Lower leg skin (tissue), 3 donors: ENCODE measurements at regions not wholly inside any gene's neighbourhood (a gene's known extent, or its start where the extent isn't known, plus 50 kb on each side); places are given as distances from the start of the nearest gene placed in this dataset.

Source experiments
- CTCF ChIP-seq, 3 donors: fragments of 450-650 bp; IDR thresholded peaks; one replicate each; pipeline ENCODE4 v1.5.1; 2016; ENCODE audit warnings: antibody characterized with exemption in 3 of 3, mild to moderate bottlenecking in 3 of 3, moderate library complexity in 2 of 3
- POLR2A ChIP-seq, 2 donors: fragments of 450-650 bp; IDR thresholded peaks; one replicate each; pipeline ENCODE4 v1.6.1; 2016 to 2017; ENCODE audit warnings: antibody characterized with exemption in 2 of 2, mild to moderate bottlenecking in 1 of 2, moderate library complexity in 1 of 2

GRCh38 chr21:9008636-9009035 lies 1512.7 kb upstream of the TPTE start:
- TF ChIP-seq POLR2A (IDR thresholded peaks at IDR 0.05), result no peak
- TF ChIP-seq CTCF (IDR thresholded peaks at IDR 0.05), result no peak
